T-helper 17 cell (primary cell): ENCODE measurements at regions not wholly inside any gene's neighbourhood (a gene's known extent, or its start where the extent isn't known, plus 50 kb on each side); places are given as distances from the start of the nearest gene placed in this dataset.

Experiments used
- ATAC-seq: fragments of 150-1000 bp; cut with Tn5 transposase; 2 replicates; pipeline ENCODE4 v1.10.0; 2021; ENCODE audit warnings: mild to moderate bottlenecking, moderate library complexity
- DNase-seq, 3 donors: peaks; one replicate each; pipeline versions ENCODE4 v3.0.0 to v3.0.0-alpha.2; 2020 to 2021
- H3K9me3 ChIP-seq: one replicate; pipeline ENCODE4 v1.7.0; 2013; ENCODE audit warnings: low read length, mild to moderate bottlenecking; ENCODE audit not compliant: control insufficient read depth, poor library complexity, severe bottlenecking
- H3K27ac Mint-ChIP-seq: one replicate; pipeline ENCODE4 v1.8.0; 2022; ENCODE audit warnings: mild to moderate bottlenecking, moderate library complexity, mixed read lengths
- H3K27me3 Mint-ChIP-seq: one replicate; pipeline ENCODE4 v1.8.0; 2022; ENCODE audit warnings: mixed read lengths
- H3K36me3 Mint-ChIP-seq: one replicate; pipeline ENCODE4 v1.8.0; 2022; ENCODE audit warnings: low read depth, mixed read lengths
- H3K4me1 Mint-ChIP-seq: one replicate; pipeline ENCODE4 v1.8.0; 2022; ENCODE audit warnings: mild to moderate bottlenecking, mixed read lengths
- H3K4me3 Mint-ChIP-seq: one replicate; pipeline ENCODE4 v1.8.0; 2022; ENCODE audit warnings: mild to moderate bottlenecking, moderate library complexity, mixed read lengths

GRCh38 chr7:98469088-98469487 is 68.2 kb upstream of the BAIAP2L1 start:
- Mint-ChIP-seq H3K4me1 (peaks cover 4% of the 10 kb centered on the region), H3K27me3 (peaks cover 37% of the 10 kb centered on the region), H3K36me3 (no peaks in the 10 kb centered on the region), H3K27ac (no peak overlapping the region), H3K4me3 (no peak overlapping the region)
- DNase-seq (no peak), ATAC-seq (no peak)
- no peaks in the 10 kb centered on the region for H3K9me3 ChIP-seq

GRCh38 chr7:98467570-98468312 is 66.9 kb upstream of the BAIAP2L1 start:
- Mint-ChIP-seq H3K36me3 (no peaks in the 10 kb centered on the region), H3K4me1 (peaks cover 4% of the 10 kb centered on the region), H3K27ac (no peak overlapping the region), H3K27me3 (peaks cover 35% of the 10 kb centered on the region), H3K4me3 (no peak overlapping the region)
- no peak for ATAC-seq
- no peaks in the 10 kb centered on the region for H3K9me3 ChIP-seq
- DNase-seq = no peak

DNA sequence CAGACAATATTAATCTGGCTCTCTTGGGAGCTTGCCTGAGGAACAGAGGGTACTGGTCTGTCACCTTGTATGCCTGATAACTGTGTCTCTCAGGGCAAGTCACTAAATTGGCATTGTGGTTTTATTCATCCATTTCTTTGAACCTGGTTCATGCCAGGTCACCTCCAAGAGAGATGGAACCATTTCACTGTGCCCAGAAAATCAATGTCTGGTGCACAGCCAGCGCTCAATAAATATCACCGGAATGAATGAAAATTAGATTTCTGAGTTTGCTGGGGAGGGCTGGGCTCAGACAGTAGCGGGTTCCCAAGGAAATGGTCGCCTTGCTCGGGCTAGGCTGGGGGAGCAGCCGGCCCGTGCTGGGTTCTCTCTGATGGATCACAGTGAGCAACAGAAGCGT is 64.1 kb upstream of the BAIAP2L1 start:
- Mint-ChIP-seq H3K36me3 (no peaks in the 10 kb centered on the region), H3K27ac (no peak overlapping the region), H3K4me3 (no peak overlapping the region), H3K27me3 (peaks cover 22% of the 10 kb centered on the region), H3K4me1 (no peaks in the 10 kb centered on the region)
- DNase-seq (no peak), ATAC-seq (no peak)
- H3K9me3 ChIP-seq = no peaks in the 10 kb centered on the region

GRCh38 chr7:98464558-98464940 is 63.7 kb upstream of the BAIAP2L1 start:
- Mint-ChIP-seq H3K36me3 (no peaks in the 10 kb centered on the region), H3K27ac (no peak overlapping the region), H3K4me3 (no peak overlapping the region), H3K4me1 (no peaks in the 10 kb centered on the region), H3K27me3 (peaks cover 18% of the 10 kb centered on the region)
- ATAC-seq (no peak), DNase-seq (no peak)
- H3K9me3 ChIP-seq = no peaks in the 10 kb centered on the region

DNA sequence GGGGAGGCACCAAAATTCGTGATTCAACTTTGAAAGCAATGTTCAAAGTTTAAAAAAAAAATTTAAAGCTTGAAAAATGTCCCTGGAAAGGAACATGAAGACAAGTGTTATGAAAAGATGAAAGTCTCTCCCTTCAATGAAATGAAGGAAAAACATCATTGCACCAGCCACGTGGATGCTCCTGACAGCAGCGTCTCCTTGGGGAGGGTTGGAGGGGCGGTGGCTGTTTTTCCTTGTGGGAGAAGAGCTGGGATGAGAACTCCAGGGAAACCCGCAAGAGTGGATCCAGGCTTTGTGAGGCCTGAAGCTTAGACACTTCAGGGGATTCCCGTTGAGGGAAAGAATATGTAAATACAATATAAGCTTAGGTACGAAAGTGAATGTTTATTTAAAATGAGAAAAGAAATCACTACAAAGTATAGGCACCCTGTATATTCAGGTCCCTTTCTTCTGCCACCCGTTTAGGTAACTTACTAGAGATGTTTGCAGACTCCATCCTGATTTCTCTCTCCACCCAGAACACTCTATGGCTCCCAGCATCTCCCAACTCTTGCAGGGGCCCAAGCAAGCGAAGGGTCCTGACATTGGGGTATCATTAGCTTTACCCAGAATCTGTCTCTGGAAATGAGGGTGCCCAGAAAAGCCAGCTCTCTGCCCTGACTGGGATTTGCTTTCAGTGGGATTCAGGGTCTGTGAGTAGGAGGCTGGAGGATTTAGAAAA is 63.1 kb upstream of the BAIAP2L1 start:
- DNase-seq (no peak), ATAC-seq (no peak)
- Mint-ChIP-seq H3K4me1 (no peaks in the 10 kb centered on the region), H3K4me3 (no peak overlapping the region), H3K27ac (no peak overlapping the region), H3K36me3 (no peaks in the 10 kb centered on the region), H3K27me3 (peaks cover 12% of the 10 kb centered on the region)
- H3K9me3 ChIP-seq = no peaks in the 10 kb centered on the region

DNA sequence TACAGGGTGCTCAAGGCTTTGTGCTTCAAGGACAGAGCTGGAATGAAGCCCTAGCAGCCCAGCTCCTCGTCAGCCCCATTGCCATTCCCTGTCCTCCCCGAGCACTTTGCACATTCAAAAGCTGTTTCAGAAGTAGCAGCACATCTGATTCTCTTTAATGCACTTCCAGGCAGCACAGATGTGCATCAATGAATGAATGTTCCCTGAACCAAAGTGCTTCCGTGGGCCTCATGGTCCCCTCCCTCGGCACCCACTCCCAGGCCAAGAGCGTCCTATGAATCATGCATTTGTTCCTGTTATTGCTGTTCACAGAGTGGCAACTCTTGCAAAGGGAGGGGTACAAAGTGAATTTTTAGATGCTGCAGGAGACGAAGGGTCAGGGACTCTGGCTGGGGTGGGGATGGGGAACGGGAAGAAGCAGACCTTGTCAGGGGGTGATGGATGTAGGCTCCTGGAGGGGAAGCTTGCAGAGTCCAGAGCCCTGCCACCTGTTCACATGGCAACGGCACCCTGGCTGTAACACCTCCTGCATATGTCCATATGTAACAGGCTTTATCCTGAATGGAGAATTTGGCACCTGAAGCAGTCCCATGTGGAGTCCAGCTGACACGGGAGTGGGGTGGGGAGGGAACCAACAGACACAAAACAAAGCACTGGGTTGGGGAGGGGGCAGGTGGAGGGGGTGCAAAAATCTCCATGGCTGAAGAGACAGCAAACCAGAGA is 62.2 kb upstream of the BAIAP2L1 start:
- Mint-ChIP-seq H3K27ac (no peak overlapping the region), H3K36me3 (no peaks in the 10 kb centered on the region), H3K4me1 (no peaks in the 10 kb centered on the region), H3K27me3 (peaks cover 7% of the 10 kb centered on the region), H3K4me3 (no peak overlapping the region)
- ATAC-seq = no peak
- H3K9me3 ChIP-seq = no peaks in the 10 kb centered on the region
- DNase-seq = no peak

DNA sequence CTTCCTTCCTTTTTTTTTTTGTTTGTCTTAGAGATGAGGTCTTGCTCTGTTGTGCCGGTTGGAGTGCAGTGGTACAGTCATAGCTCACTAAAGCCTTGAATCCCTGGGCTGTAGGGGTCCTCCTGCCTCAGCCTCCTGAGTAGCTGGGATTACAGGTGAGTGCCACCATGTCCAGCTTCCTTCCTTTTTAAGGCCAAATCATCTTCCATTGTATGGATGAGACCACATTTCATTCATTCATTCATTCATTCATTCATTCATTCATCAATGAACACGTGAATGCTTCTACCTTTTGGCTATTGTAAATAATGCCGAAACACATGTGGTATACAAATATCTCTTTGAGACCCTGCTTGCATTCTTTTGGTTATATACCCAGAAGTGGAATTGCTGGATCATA is 60.0 kb upstream of the BAIAP2L1 start:
- Mint-ChIP-seq H3K4me1 (no peaks in the 10 kb centered on the region), H3K36me3 (no peaks in the 10 kb centered on the region), H3K27ac (no peak overlapping the region), H3K27me3 (peaks cover 7% of the 10 kb centered on the region), H3K4me3 (no peak overlapping the region)
- no peaks in the 10 kb centered on the region for H3K9me3 ChIP-seq
- DNase-seq = no peak
- ATAC-seq = no peak

DNA sequence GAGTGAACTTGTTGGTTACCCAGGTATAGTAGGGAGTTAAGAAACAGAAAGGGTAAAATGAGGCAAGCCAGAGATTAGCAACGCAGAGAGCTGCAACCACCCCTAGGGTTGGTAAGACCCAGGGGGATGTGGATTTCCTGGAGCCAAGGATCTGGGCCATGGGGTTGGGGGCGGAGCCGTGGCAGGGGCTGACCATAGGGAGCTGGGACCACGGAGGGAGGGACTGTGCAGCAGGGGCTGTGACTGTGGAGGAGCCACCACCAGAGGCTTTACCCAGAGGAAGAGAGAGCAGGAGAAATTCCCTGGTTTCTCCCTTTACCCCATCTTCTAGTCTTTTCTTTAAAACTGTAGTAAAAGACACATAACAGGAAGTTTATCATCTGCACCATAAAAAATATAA is 58.6 kb upstream of the BAIAP2L1 start:
- Mint-ChIP-seq H3K27ac (no peak overlapping the region), H3K4me1 (no peaks in the 10 kb centered on the region), H3K4me3 (no peak overlapping the region), H3K27me3 (peaks cover 7% of the 10 kb centered on the region), H3K36me3 (no peaks in the 10 kb centered on the region)
- H3K9me3 ChIP-seq = no peaks in the 10 kb centered on the region
- DNase-seq (no peak), ATAC-seq (no peak)

DNA sequence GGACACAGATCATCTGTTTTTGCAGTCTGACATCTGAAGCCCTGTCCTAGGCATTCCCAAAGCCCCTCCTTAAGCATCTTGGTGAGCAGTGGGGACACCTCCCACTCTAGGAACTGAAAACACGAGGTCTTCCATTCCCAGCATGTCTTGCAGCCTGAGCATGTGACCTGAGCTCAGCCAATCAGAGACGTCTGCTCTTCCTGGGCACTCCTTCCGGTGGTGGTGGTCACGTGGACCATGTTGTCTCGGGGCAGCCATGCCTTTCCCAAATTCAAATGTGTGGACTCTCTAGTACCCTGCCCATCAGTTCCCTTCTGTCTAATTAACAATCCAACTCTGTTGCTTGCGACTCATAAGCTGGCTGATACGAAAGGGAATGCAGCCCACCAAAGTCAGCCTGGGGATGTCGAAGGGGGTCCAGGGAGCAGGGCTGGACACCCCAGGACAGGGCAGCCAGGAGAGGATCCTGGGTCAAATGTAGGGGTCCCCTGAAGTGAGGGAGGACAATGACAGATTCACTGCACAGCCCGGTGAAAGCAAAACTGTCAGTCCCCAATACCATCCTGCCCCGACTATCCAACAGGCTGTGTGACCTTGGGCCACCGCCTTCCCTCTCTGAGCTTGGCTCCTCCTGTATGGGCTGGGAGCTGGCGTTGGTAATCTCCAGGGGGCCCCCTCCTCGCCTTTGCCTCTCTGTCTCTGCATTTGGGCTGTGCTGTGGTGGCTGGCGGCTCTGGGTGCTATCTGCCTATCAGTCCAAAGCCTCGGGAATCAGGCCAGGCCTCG is 57.4 kb upstream of the BAIAP2L1 start:
- ATAC-seq = no peak
- Mint-ChIP-seq H3K27ac (no peak overlapping the region), H3K36me3 (no peaks in the 10 kb centered on the region), H3K4me1 (no peaks in the 10 kb centered on the region), H3K4me3 (no peak overlapping the region), H3K27me3 (peaks cover 7% of the 10 kb centered on the region)
- DNase-seq = no peak
- H3K9me3 ChIP-seq = no peaks in the 10 kb centered on the region

DNA sequence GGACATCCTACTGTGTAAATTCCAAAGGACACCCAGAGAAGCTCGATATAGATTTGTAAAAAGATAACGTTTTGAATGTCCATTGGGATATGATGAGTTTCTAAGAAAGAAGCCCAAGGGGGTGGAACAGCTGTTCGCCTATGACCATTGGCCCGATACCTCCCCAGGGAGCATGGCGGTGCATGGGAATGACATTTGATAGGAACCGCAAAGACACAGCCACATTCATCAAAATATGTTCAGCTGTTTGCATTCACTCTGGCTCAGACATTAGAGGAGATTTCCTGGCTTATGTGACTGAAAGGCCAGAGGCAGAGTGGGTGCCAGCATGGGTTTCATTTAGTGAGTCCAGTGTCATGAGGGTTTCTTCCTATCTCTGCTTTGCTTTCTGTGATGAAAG is 56.0 kb upstream of the BAIAP2L1 start:
- no peak for ATAC-seq
- no peak overlapping the region for H3K27ac Mint-ChIP-seq
- H3K4me3 Mint-ChIP-seq = no peak overlapping the region
- H3K9me3 ChIP-seq = no peaks in the 10 kb centered on the region
- no peak for DNase-seq
- H3K36me3 Mint-ChIP-seq = peaks cover 1% of the 10 kb centered on the region
- peaks cover under 1% of the 10 kb centered on the region for H3K27me3 Mint-ChIP-seq
- H3K4me1 Mint-ChIP-seq = no peaks in the 10 kb centered on the region

DNA sequence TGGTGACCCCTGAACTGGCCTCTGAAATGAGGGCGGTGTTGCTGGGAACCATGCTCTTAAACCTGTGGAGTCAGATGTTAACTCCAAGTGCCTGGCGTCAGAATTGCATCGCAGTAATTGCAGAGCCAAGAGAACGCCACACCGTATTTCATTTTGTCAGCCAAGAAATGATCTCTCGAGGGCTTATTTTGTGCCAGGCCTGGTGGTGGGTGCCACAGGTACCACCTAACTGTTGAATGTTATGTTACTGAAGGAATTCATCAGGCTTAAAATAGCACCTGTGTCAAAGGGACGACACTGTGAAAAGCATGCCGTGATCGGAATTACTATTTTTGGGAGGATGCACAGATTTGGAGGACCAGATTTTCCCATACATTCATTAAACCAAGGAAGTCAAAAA is 51.9 kb upstream of the BAIAP2L1 start:
- no peak for DNase-seq
- H3K9me3 ChIP-seq = no peaks in the 10 kb centered on the region
- Mint-ChIP-seq H3K27ac (no peak overlapping the region), H3K4me1 (no peaks in the 10 kb centered on the region), H3K27me3 (peaks cover 4% of the 10 kb centered on the region), H3K36me3 (peaks cover 3% of the 10 kb centered on the region), H3K4me3 (no peak overlapping the region)
- ATAC-seq = no peak
